Hepatocyte (in vitro differentiated cells): ENCODE measurements at regions not wholly inside any gene's neighbourhood (a gene's known extent, or its start where the extent isn't known, plus 50 kb on each side); places are given as distances from the start of the nearest gene placed in this dataset.
A peak's percentile ranks its signal among the peaks of the same experiment; 100 is the strongest.

Experiments used
- EZH2 ChIP-seq: fragments of 200-600 bp; sonication (generic); IDR thresholded peaks from 2 replicates; pipeline ENCODE4 v1.6.1; 2016; ENCODE audit warnings: antibody characterized with exemption, mild to moderate bottlenecking, borderline replicate concordance
- TF ChIP-seq, protein P1 (sequence below): fragments of 200-600 bp; sonication (generic); IDR thresholded peaks from 2 replicates; pipeline ENCODE4 v1.5.1; 2016; ENCODE audit warnings: antibody characterized with exemption, mild to moderate bottlenecking; ENCODE audit not compliant: poor library complexity

- TF ChIP-seq, protein P1, sequence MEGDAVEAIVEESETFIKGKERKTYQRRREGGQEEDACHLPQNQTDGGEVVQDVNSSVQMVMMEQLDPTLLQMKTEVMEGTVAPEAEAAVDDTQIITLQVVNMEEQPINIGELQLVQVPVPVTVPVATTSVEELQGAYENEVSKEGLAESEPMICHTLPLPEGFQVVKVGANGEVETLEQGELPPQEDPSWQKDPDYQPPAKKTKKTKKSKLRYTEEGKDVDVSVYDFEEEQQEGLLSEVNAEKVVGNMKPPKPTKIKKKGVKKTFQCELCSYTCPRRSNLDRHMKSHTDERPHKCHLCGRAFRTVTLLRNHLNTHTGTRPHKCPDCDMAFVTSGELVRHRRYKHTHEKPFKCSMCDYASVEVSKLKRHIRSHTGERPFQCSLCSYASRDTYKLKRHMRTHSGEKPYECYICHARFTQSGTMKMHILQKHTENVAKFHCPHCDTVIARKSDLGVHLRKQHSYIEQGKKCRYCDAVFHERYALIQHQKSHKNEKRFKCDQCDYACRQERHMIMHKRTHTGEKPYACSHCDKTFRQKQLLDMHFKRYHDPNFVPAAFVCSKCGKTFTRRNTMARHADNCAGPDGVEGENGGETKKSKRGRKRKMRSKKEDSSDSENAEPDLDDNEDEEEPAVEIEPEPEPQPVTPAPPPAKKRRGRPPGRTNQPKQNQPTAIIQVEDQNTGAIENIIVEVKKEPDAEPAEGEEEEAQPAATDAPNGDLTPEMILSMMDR: peak; percentile 56
- no peak for TF ChIP-seq EZH2
Observed at GRCh38 chr4:27357283-27357682, 496.6 kb downstream of the STIM2 start.
